ENCODE measurements at regions not wholly inside any gene's neighbourhood (a gene's known extent, or its start where the extent isn't known, plus 50 kb on each side); places are given as distances from the start of the nearest gene placed in this dataset.

GRCh38 chr1:195608883-195609282, 999.4 kb downstream of the KCNT2 start:
- TF ChIP-seq POLR2A (IDR thresholded peaks at IDR 0.05) (no peak), CTCF (IDR thresholded peaks at IDR 0.05) (no peak)
